ENCODE measurements at regions not wholly inside any gene's neighbourhood (a gene's known extent, or its start where the extent isn't known, plus 50 kb on each side); places are given as distances from the start of the nearest gene placed in this dataset.

DNA sequence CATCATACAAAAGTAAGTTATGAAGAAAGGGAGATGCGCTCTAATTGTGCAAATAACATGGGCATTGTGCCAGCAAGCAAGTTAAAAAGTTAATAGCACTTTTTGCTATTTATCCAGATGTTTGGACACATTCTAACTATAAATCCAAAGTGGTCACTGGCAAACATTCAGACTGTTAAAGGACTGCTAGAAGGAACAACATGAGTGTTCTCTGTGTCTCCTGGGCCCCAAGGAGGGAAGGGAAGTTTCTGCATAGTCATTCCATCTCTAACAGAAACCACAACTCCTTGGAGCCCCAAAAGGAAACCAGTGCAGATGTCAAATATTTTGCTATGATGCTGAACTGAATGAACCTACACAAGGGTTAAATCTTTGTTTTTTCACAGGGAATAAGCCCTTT lies 213.3 kb upstream of the HNRNPA3 start:
- TF ChIP-seq CTCF (conservative IDR thresholded peaks at IDR 0.05; ENCODE audit: low read depth, low read length) = no peak
- TF ChIP-seq EZH2 (IDR thresholded peaks at IDR 0.05; ENCODE audit: borderline replicate concordance, low read depth, low read length, poor library complexity, severe bottlenecking) = no peak
- no peaks in the 10 kb centered on the region for H3K27me3 ChIP-seq (replicated peaks; ENCODE audit: insufficient read depth, low read depth, low read length, poor library complexity)
- H3K36me3 ChIP-seq (ENCODE audit: insufficient read depth, low read length, poor library complexity, severe bottlenecking) = no peaks in the 10 kb centered on the region
- ChIA-PET CTCF (no interaction called here), POLR2A (ENCODE audit: low non-redundant PET) (no interaction called here)
- no peaks in the 10 kb centered on the region for H3K9me3 ChIP-seq (ENCODE audit: low read depth, low read length, poor library complexity, severe bottlenecking)
- no peak overlapping the region for H3K4me3 ChIP-seq (ENCODE audit: low read depth, low read length, poor library complexity, severe bottlenecking)
- BruUV-seq (replicated peaks) = no TSS peak
- intact Hi-C loops (cut with micrococcal nuclease; ENCODE audit: unreplicated experiment) = no loop called here
- no peaks in the 10 kb centered on the region for H3K4me1 ChIP-seq (ENCODE audit: insufficient read depth, low read length, poor library complexity, severe bottlenecking)
- DNase-seq (ENCODE audit: low spot score) = peak; percentile 7
- H3K27ac ChIP-seq (ENCODE audit: low read depth, low read length, poor library complexity, severe bottlenecking) = no peak overlapping the region

GRCh38 chr2:177000061-177000714 lies 212.4 kb upstream of the HNRNPA3 start:
- POLR2A ChIA-PET (ENCODE audit: low non-redundant PET) = no interaction called here
- CTCF ChIA-PET = no interaction called here
- TF ChIP-seq EZH2 (IDR thresholded peaks at IDR 0.05; ENCODE audit: borderline replicate concordance, low read depth, low read length, poor library complexity, severe bottlenecking) (no peak), CTCF (conservative IDR thresholded peaks at IDR 0.05; ENCODE audit: low read depth, low read length) (no peak)
- intact Hi-C loops (cut with micrococcal nuclease; ENCODE audit: unreplicated experiment) = no loop called here
- BruUV-seq (replicated peaks) = no TSS peak
- DNase-seq (ENCODE audit: low spot score) = no peak
- Histone ChIP-seq H3K4me3 (ENCODE audit: low read depth, low read length, poor library complexity, severe bottlenecking) (no peak overlapping the region), H3K27me3 (replicated peaks; ENCODE audit: insufficient read depth, low read depth, low read length, poor library complexity) (no peaks in the 10 kb centered on the region), H3K27ac (ENCODE audit: low read depth, low read length, poor library complexity, severe bottlenecking) (no peak overlapping the region), H3K9me3 (ENCODE audit: low read depth, low read length, poor library complexity, severe bottlenecking) (no peaks in the 10 kb centered on the region), H3K36me3 (ENCODE audit: insufficient read depth, low read length, poor library complexity, severe bottlenecking) (no peaks in the 10 kb centered on the region), H3K4me1 (ENCODE audit: insufficient read depth, low read length, poor library complexity, severe bottlenecking) (no peaks in the 10 kb centered on the region)

DNA sequence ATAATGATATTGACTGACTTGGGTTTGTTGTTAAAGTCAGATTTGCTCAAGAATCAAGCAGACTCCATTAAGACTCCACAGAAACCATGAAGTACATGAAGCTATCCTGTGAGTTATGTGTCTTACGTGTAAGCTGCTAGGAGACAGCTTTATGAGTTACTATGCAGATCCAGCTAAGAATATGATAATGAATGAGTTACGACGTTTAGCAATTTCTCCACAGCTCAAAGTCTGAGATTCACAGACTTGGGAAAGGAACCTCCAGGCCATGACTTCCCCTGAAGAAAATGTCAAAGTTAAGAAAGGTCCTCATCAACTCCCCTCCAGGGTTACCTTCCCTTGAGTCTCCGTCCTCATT lies 211.9 kb upstream of the HNRNPA3 start:
- H3K9me3 ChIP-seq (ENCODE audit: low read depth, low read length, poor library complexity, severe bottlenecking) = no peaks in the 10 kb centered on the region
- CTCF ChIA-PET = no interaction called here
- H3K36me3 ChIP-seq (ENCODE audit: insufficient read depth, low read length, poor library complexity, severe bottlenecking) = no peaks in the 10 kb centered on the region
- no TSS peak for BruUV-seq (replicated peaks)
- POLR2A ChIA-PET (ENCODE audit: low non-redundant PET) = no interaction called here
- TF ChIP-seq CTCF (conservative IDR thresholded peaks at IDR 0.05; ENCODE audit: low read depth, low read length) (no peak), EZH2 (IDR thresholded peaks at IDR 0.05; ENCODE audit: borderline replicate concordance, low read depth, low read length, poor library complexity, severe bottlenecking) (no peak)
- H3K27me3 ChIP-seq (replicated peaks; ENCODE audit: insufficient read depth, low read depth, low read length, poor library complexity) = no peaks in the 10 kb centered on the region
- no peaks in the 10 kb centered on the region for H3K4me1 ChIP-seq (ENCODE audit: insufficient read depth, low read length, poor library complexity, severe bottlenecking)
- intact Hi-C loops (cut with micrococcal nuclease; ENCODE audit: unreplicated experiment) = no loop called here
- no peak for DNase-seq (ENCODE audit: low spot score)
- no peak overlapping the region for H3K4me3 ChIP-seq (ENCODE audit: low read depth, low read length, poor library complexity, severe bottlenecking)
- H3K27ac ChIP-seq (ENCODE audit: low read depth, low read length, poor library complexity, severe bottlenecking) = no peak overlapping the region
